ENCODE measurements at regions not wholly inside any gene's neighbourhood (a gene's known extent, or its start where the extent isn't known, plus 50 kb on each side); places are given as distances from the start of the nearest gene placed in this dataset.

- no peaks in the 10 kb centered on the region for H3K36me3 ChIP-seq (ENCODE audit: control insufficient read depth in 5 of 5, insufficient read depth in 5 of 5, low read length in 5 of 5)
- H3K4me1 ChIP-seq (ENCODE audit: control insufficient read depth in 5 of 5, insufficient read depth in 5 of 5, low read length in 5 of 5) = no peaks in the 10 kb centered on the region
- H3K9me3 ChIP-seq (ENCODE audit: control insufficient read depth in 5 of 5, low read length in 5 of 5) = no peaks in the 10 kb centered on the region
- no peak overlapping the region for H3K9ac ChIP-seq (ENCODE audit: low read length in 5 of 5)
- no peak overlapping the region for H3K27ac ChIP-seq (ENCODE audit: low read depth, low read length)
- peaks cover 0 to 10% (median 4%) of the 10 kb centered on the region in 5 donors for H3K27me3 ChIP-seq (ENCODE audit: control insufficient read depth in 5 of 5, insufficient read depth in 4 of 5, low read length in 5 of 5)
- no peak overlapping the region for H3K4me3 ChIP-seq (ENCODE audit: low read depth in 1 of 5, low read length in 5 of 5)
These were observed 69.1 kb upstream of the PTCH1 start for GRCh38 chr9:95585824-95586223.

GRCh38 chr9:95584176-95584575, 67.4 kb upstream of the PTCH1 start:
- H3K9me3 ChIP-seq (ENCODE audit: control insufficient read depth in 5 of 5, low read length in 5 of 5) = no peaks in the 10 kb centered on the region
- H3K4me1 ChIP-seq (ENCODE audit: control insufficient read depth in 5 of 5, insufficient read depth in 5 of 5, low read length in 5 of 5) = no peaks in the 10 kb centered on the region
- H3K27ac ChIP-seq (ENCODE audit: low read depth, low read length) = no peak overlapping the region
- no peak overlapping the region for H3K9ac ChIP-seq (ENCODE audit: low read length in 5 of 5)
- H3K27me3 ChIP-seq (ENCODE audit: control insufficient read depth in 5 of 5, insufficient read depth in 4 of 5, low read length in 5 of 5) = peaks cover 0 to 10% (median 4%) of the 10 kb centered on the region in 5 donors
- H3K36me3 ChIP-seq (ENCODE audit: control insufficient read depth in 5 of 5, insufficient read depth in 5 of 5, low read length in 5 of 5) = no peaks in the 10 kb centered on the region
- no peak overlapping the region for H3K4me3 ChIP-seq (ENCODE audit: low read depth in 1 of 5, low read length in 5 of 5)

- Histone ChIP-seq H3K36me3 (ENCODE audit: control insufficient read depth in 5 of 5, insufficient read depth in 5 of 5, low read length in 5 of 5) (no peaks in the 10 kb centered on the region), H3K27me3 (ENCODE audit: control insufficient read depth in 5 of 5, insufficient read depth in 4 of 5, low read length in 5 of 5) (peaks cover 0 to 10% (median 4%) of the 10 kb centered on the region in 5 donors), H3K4me1 (ENCODE audit: control insufficient read depth in 5 of 5, insufficient read depth in 5 of 5, low read length in 5 of 5) (no peaks in the 10 kb centered on the region), H3K9me3 (ENCODE audit: control insufficient read depth in 5 of 5, low read length in 5 of 5) (no peaks in the 10 kb centered on the region), H3K9ac (ENCODE audit: low read length in 5 of 5) (no peak overlapping the region), H3K27ac (ENCODE audit: low read depth, low read length) (no peak overlapping the region), H3K4me3 (ENCODE audit: low read depth in 1 of 5, low read length in 5 of 5) (no peak overlapping the region)
These were observed 65.1 kb upstream of the PTCH1 start for GRCh38 chr9:95581900-95582299.

GRCh38 chr9:95580812-95581761, 64.3 kb upstream of the PTCH1 start:
- H3K27ac ChIP-seq (ENCODE audit: low read depth, low read length) = no peak overlapping the region
- no peak overlapping the region for H3K4me3 ChIP-seq (ENCODE audit: low read depth in 1 of 5, low read length in 5 of 5)
- H3K4me1 ChIP-seq (ENCODE audit: control insufficient read depth in 5 of 5, insufficient read depth in 5 of 5, low read length in 5 of 5) = no peaks in the 10 kb centered on the region
- no peaks in the 10 kb centered on the region for H3K36me3 ChIP-seq (ENCODE audit: control insufficient read depth in 5 of 5, insufficient read depth in 5 of 5, low read length in 5 of 5)
- peaks cover 0 to 10% (median 4%) of the 10 kb centered on the region in 5 donors for H3K27me3 ChIP-seq (ENCODE audit: control insufficient read depth in 5 of 5, insufficient read depth in 4 of 5, low read length in 5 of 5)
- no peak overlapping the region for H3K9ac ChIP-seq (ENCODE audit: low read length in 5 of 5)
- H3K9me3 ChIP-seq (ENCODE audit: control insufficient read depth in 5 of 5, low read length in 5 of 5) = no peaks in the 10 kb centered on the region

GRCh38 chr9:95574866-95575553, 58.2 kb upstream of the PTCH1 start:
- Histone ChIP-seq H3K27ac (ENCODE audit: low read depth, low read length) (no peak overlapping the region), H3K9me3 (ENCODE audit: control insufficient read depth in 5 of 5, low read length in 5 of 5) (no peaks in the 10 kb centered on the region), H3K27me3 (ENCODE audit: control insufficient read depth in 5 of 5, insufficient read depth in 4 of 5, low read length in 5 of 5) (peaks cover 8 to 22% (median 15%) of the 10 kb centered on the region in 5 donors), H3K4me3 (ENCODE audit: low read depth in 1 of 5, low read length in 5 of 5) (no peak overlapping the region), H3K9ac (ENCODE audit: low read length in 5 of 5) (no peak overlapping the region), H3K36me3 (ENCODE audit: control insufficient read depth in 5 of 5, insufficient read depth in 5 of 5, low read length in 5 of 5) (no peaks in the 10 kb centered on the region), H3K4me1 (ENCODE audit: control insufficient read depth in 5 of 5, insufficient read depth in 5 of 5, low read length in 5 of 5) (peaks cover 0 to 2% (median 0%) of the 10 kb centered on the region in 5 donors)

GRCh38 chr9:95574176-95574575, 57.4 kb upstream of the PTCH1 start:
- Histone ChIP-seq H3K9me3 (ENCODE audit: control insufficient read depth in 5 of 5, low read length in 5 of 5) (no peaks in the 10 kb centered on the region), H3K27me3 (ENCODE audit: control insufficient read depth in 5 of 5, insufficient read depth in 4 of 5, low read length in 5 of 5) (peaks cover 10 to 23% (median 21%) of the 10 kb centered on the region in 5 donors), H3K4me3 (ENCODE audit: low read depth in 1 of 5, low read length in 5 of 5) (no peak overlapping the region), H3K36me3 (ENCODE audit: control insufficient read depth in 5 of 5, insufficient read depth in 5 of 5, low read length in 5 of 5) (no peaks in the 10 kb centered on the region), H3K27ac (ENCODE audit: low read depth, low read length) (no peak overlapping the region), H3K9ac (ENCODE audit: low read length in 5 of 5) (no peak overlapping the region), H3K4me1 (ENCODE audit: control insufficient read depth in 5 of 5, insufficient read depth in 5 of 5, low read length in 5 of 5) (peaks cover 0 to 5% (median 0%) of the 10 kb centered on the region in 5 donors)

GRCh38 chr9:95573463-95573862, 56.7 kb upstream of the PTCH1 start:
- H3K9me3 ChIP-seq (ENCODE audit: control insufficient read depth in 5 of 5, low read length in 5 of 5) = no peaks in the 10 kb centered on the region
- no peaks in the 10 kb centered on the region for H3K36me3 ChIP-seq (ENCODE audit: control insufficient read depth in 5 of 5, insufficient read depth in 5 of 5, low read length in 5 of 5)
- no peak overlapping the region for H3K9ac ChIP-seq (ENCODE audit: low read length in 5 of 5)
- H3K4me1 ChIP-seq (ENCODE audit: control insufficient read depth in 5 of 5, insufficient read depth in 5 of 5, low read length in 5 of 5) = peaks cover 0 to 5% (median 0%) of the 10 kb centered on the region in 5 donors
- H3K27me3 ChIP-seq (ENCODE audit: control insufficient read depth in 5 of 5, insufficient read depth in 4 of 5, low read length in 5 of 5) = peaks cover 13 to 26% (median 22%) of the 10 kb centered on the region in 5 donors
- no peak overlapping the region for H3K4me3 ChIP-seq (ENCODE audit: low read depth in 1 of 5, low read length in 5 of 5)
- no peak overlapping the region for H3K27ac ChIP-seq (ENCODE audit: low read depth, low read length)

GRCh38 chr9:95572381-95573151, 55.8 kb upstream of the PTCH1 start:
- H3K4me3 ChIP-seq (ENCODE audit: low read depth in 1 of 5, low read length in 5 of 5) = no peak overlapping the region
- H3K9ac ChIP-seq (ENCODE audit: low read length in 5 of 5) = no peak overlapping the region
- no peak overlapping the region for H3K27ac ChIP-seq (ENCODE audit: low read depth, low read length)
- peaks cover 0 to 5% (median 0%) of the 10 kb centered on the region in 5 donors for H3K4me1 ChIP-seq (ENCODE audit: control insufficient read depth in 5 of 5, insufficient read depth in 5 of 5, low read length in 5 of 5)
- no peaks in the 10 kb centered on the region for H3K36me3 ChIP-seq (ENCODE audit: control insufficient read depth in 5 of 5, insufficient read depth in 5 of 5, low read length in 5 of 5)
- peaks cover 22 to 34% (median 28%) of the 10 kb centered on the region in 5 donors for H3K27me3 ChIP-seq (ENCODE audit: control insufficient read depth in 5 of 5, insufficient read depth in 4 of 5, low read length in 5 of 5)
- H3K9me3 ChIP-seq (ENCODE audit: control insufficient read depth in 5 of 5, low read length in 5 of 5) = no peaks in the 10 kb centered on the region

- Histone ChIP-seq H3K4me3 (ENCODE audit: low read depth in 1 of 5, low read length in 5 of 5) (no peak overlapping the region), H3K27ac (ENCODE audit: low read depth, low read length) (no peak overlapping the region), H3K27me3 (ENCODE audit: control insufficient read depth in 5 of 5, insufficient read depth in 4 of 5, low read length in 5 of 5) (peaks cover 18 to 37% (median 31%) of the 10 kb centered on the region in 5 donors)
These were observed 53.9 kb upstream of the PTCH1 start for GRCh38 chr9:95570646-95571045.

More at GRCh38 chr9:95570646-95571045, 53.9 kb upstream of the PTCH1 start:
- Histone ChIP-seq H3K4me1 (ENCODE audit: control insufficient read depth in 5 of 5, insufficient read depth in 5 of 5, low read length in 5 of 5) (peaks cover 0 to 5% (median 0%) of the 10 kb centered on the region in 5 donors), H3K36me3 (ENCODE audit: control insufficient read depth in 5 of 5, insufficient read depth in 5 of 5, low read length in 5 of 5) (no peaks in the 10 kb centered on the region), H3K9ac (ENCODE audit: low read length in 5 of 5) (no peak overlapping the region), H3K9me3 (ENCODE audit: control insufficient read depth in 5 of 5, low read length in 5 of 5) (no peaks in the 10 kb centered on the region)
